ENCODE measurements at regions not wholly inside any gene's neighbourhood (a gene's known extent, or its start where the extent isn't known, plus 50 kb on each side); places are given as distances from the start of the nearest gene placed in this dataset.

GRCh38 chr4:126268106-126268505 is 953.4 kb downstream of the FAT4 start:
- TF ChIP-seq, protein P1, sequence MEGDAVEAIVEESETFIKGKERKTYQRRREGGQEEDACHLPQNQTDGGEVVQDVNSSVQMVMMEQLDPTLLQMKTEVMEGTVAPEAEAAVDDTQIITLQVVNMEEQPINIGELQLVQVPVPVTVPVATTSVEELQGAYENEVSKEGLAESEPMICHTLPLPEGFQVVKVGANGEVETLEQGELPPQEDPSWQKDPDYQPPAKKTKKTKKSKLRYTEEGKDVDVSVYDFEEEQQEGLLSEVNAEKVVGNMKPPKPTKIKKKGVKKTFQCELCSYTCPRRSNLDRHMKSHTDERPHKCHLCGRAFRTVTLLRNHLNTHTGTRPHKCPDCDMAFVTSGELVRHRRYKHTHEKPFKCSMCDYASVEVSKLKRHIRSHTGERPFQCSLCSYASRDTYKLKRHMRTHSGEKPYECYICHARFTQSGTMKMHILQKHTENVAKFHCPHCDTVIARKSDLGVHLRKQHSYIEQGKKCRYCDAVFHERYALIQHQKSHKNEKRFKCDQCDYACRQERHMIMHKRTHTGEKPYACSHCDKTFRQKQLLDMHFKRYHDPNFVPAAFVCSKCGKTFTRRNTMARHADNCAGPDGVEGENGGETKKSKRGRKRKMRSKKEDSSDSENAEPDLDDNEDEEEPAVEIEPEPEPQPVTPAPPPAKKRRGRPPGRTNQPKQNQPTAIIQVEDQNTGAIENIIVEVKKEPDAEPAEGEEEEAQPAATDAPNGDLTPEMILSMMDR (conservative IDR thresholded peaks at IDR 0.05 in 1 of 2, IDR thresholded peaks at IDR 0.05 in 1 of 2; ENCODE audit: low read depth in 1 of 2, low read length in 2 of 2): no peak
- TF ChIP-seq EZH2 (IDR thresholded peaks at IDR 0.05; ENCODE audit: low read length, missing control alignments): no peak

Measured in fibroblast of lung (primary cell).